ENCODE measurements at regions not wholly inside any gene's neighbourhood (a gene's known extent, or its start where the extent isn't known, plus 50 kb on each side); places are given as distances from the start of the nearest gene placed in this dataset.

DNA sequence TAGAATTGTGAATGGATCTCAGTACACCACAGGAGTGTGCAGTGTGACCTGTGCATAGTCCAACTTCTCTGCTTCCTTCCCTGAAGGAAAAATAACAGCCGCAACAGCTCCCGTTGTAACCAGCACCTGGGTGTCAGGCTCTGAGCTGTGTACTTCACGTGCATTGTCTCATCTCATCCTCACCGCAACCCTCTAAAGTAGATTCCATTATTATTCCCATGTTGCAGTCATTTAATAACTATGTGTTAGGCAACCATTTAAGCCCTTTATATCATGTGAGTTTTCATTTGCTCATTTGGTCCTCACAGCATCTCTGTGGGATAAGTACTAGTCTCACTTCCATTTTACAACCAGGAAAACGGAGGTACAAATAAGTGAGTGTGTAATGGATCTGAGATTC lies 247.0 kb upstream of the MAF start:
- Mint-ChIP-seq H3K27ac (no peak overlapping the region), H3K27me3 (ENCODE audit: low read depth) (no peaks in the 10 kb centered on the region), H3K4me1 (no peaks in the 10 kb centered on the region), H3K4me3 (no peak overlapping the region), H3K9me3 (peaks cover 10% of the 10 kb centered on the region), H3K36me3 (no peaks in the 10 kb centered on the region)
- ChIA-PET POLR2A (no interaction called here), CTCF (no interaction called here)
- no peak for DNase-seq (ENCODE audit: low spot score)
- ATAC-seq = no peak
- TF ChIP-seq ZSCAN18 (CRISPR knock-in tag; IDR thresholded peaks at IDR 0.05) (no peak), EMX1 (CRISPR knock-in tag; IDR thresholded peaks at IDR 0.05) (no peak), ZNF416 (CRISPR knock-in tag; IDR thresholded peaks at IDR 0.05) (no peak), ATF1 (CRISPR knock-in tag; IDR thresholded peaks at IDR 0.05) (no peak), NFATC4 (CRISPR knock-in tag; IDR thresholded peaks at IDR 0.05) (no peak)
- TF ChIP-seq, protein P1, sequence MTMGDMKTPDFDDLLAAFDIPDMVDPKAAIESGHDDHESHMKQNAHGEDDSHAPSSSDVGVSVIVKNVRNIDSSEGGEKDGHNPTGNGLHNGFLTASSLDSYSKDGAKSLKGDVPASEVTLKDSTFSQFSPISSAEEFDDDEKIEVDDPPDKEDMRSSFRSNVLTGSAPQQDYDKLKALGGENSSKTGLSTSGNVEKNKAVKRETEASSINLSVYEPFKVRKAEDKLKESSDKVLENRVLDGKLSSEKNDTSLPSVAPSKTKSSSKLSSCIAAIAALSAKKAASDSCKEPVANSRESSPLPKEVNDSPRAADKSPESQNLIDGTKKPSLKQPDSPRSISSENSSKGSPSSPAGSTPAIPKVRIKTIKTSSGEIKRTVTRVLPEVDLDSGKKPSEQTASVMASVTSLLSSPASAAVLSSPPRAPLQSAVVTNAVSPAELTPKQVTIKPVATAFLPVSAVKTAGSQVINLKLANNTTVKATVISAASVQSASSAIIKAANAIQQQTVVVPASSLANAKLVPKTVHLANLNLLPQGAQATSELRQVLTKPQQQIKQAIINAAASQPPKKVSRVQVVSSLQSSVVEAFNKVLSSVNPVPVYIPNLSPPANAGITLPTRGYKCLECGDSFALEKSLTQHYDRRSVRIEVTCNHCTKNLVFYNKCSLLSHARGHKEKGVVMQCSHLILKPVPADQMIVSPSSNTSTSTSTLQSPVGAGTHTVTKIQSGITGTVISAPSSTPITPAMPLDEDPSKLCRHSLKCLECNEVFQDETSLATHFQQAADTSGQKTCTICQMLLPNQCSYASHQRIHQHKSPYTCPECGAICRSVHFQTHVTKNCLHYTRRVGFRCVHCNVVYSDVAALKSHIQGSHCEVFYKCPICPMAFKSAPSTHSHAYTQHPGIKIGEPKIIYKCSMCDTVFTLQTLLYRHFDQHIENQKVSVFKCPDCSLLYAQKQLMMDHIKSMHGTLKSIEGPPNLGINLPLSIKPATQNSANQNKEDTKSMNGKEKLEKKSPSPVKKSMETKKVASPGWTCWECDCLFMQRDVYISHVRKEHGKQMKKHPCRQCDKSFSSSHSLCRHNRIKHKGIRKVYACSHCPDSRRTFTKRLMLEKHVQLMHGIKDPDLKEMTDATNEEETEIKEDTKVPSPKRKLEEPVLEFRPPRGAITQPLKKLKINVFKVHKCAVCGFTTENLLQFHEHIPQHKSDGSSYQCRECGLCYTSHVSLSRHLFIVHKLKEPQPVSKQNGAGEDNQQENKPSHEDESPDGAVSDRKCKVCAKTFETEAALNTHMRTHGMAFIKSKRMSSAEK (CRISPR knock-in tag; IDR thresholded peaks at IDR 0.05; ENCODE audit: borderline replicate concordance) = no peak

GRCh38 chr16:79847101-79847500 lies 246.6 kb upstream of the MAF start:
- TF ChIP-seq RELA (CRISPR knock-in tag; IDR thresholded peaks at IDR 0.05; ENCODE audit: borderline replicate concordance) (no peak), MYBL2 (CRISPR knock-in tag; IDR thresholded peaks at IDR 0.05) (no peak), PRRX2 (CRISPR knock-in tag; IDR thresholded peaks at IDR 0.05) (no peak), ZNF138 (CRISPR knock-in tag; conservative IDR thresholded peaks at IDR 0.05) (no peak)
- TF ChIP-seq, protein P2, sequence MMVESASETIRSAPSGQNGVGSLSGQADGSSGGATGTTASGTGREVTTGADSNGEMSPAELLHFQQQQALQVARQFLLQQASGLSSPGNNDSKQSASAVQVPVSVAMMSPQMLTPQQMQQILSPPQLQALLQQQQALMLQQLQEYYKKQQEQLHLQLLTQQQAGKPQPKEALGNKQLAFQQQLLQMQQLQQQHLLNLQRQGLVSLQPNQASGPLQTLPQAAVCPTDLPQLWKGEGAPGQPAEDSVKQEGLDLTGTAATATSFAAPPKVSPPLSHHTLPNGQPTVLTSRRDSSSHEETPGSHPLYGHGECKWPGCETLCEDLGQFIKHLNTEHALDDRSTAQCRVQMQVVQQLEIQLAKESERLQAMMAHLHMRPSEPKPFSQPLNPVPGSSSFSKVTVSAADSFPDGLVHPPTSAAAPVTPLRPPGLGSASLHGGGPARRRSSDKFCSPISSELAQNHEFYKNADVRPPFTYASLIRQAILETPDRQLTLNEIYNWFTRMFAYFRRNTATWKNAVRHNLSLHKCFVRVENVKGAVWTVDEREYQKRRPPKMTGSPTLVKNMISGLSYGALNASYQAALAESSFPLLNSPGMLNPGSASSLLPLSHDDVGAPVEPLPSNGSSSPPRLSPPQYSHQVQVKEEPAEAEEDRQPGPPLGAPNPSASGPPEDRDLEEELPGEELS (CRISPR knock-in tag; IDR thresholded peaks at IDR 0.05) = no peak
- ChIA-PET POLR2A (no interaction called here), CTCF (no interaction called here)
- Mint-ChIP-seq H3K27ac (no peak overlapping the region), H3K27me3 (ENCODE audit: low read depth) (no peaks in the 10 kb centered on the region; the same call in 1 of the 2 replicates), H3K9me3 (peaks cover 5% of the 10 kb centered on the region), H3K4me1 (no peaks in the 10 kb centered on the region), H3K36me3 (no peaks in the 10 kb centered on the region), H3K4me3 (no peak overlapping the region)
- ATAC-seq (no peak), DNase-seq (ENCODE audit: low spot score) (no peak)

- ATAC-seq (no peak), DNase-seq (ENCODE audit: low spot score) (no peak)
- ChIA-PET CTCF (no interaction called here), POLR2A (no interaction called here)
- no peaks in the 10 kb centered on the region; the same call in 1 of the 2 replicates for H3K27me3 Mint-ChIP-seq (ENCODE audit: low read depth)
- no peak overlapping the region for H3K4me3 Mint-ChIP-seq
- H3K27ac Mint-ChIP-seq = no peak overlapping the region
- no peaks in the 10 kb centered on the region for H3K36me3 Mint-ChIP-seq
- H3K9me3 Mint-ChIP-seq = no peaks in the 10 kb centered on the region
- no peaks in the 10 kb centered on the region for H3K4me1 Mint-ChIP-seq
- TF ChIP-seq, protein P3, sequence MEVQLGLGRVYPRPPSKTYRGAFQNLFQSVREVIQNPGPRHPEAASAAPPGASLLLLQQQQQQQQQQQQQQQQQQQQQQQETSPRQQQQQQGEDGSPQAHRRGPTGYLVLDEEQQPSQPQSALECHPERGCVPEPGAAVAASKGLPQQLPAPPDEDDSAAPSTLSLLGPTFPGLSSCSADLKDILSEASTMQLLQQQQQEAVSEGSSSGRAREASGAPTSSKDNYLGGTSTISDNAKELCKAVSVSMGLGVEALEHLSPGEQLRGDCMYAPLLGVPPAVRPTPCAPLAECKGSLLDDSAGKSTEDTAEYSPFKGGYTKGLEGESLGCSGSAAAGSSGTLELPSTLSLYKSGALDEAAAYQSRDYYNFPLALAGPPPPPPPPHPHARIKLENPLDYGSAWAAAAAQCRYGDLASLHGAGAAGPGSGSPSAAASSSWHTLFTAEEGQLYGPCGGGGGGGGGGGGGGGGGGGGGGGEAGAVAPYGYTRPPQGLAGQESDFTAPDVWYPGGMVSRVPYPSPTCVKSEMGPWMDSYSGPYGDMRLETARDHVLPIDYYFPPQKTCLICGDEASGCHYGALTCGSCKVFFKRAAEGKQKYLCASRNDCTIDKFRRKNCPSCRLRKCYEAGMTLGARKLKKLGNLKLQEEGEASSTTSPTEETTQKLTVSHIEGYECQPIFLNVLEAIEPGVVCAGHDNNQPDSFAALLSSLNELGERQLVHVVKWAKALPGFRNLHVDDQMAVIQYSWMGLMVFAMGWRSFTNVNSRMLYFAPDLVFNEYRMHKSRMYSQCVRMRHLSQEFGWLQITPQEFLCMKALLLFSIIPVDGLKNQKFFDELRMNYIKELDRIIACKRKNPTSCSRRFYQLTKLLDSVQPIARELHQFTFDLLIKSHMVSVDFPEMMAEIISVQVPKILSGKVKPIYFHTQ (CRISPR knock-in tag; IDR thresholded peaks at IDR 0.05) = no peak
- TF ChIP-seq NR1H2 (CRISPR knock-in tag; IDR thresholded peaks at IDR 0.05) = no peak
- no peak for TF ChIP-seq ZBTB21 (CRISPR knock-in tag; IDR thresholded peaks at IDR 0.05; ENCODE audit: borderline replicate concordance)
- no peak for TF ChIP-seq ZNF423 (CRISPR knock-in tag; IDR thresholded peaks at IDR 0.05)
- no peak for TF ChIP-seq ZNF232 (CRISPR knock-in tag; IDR thresholded peaks at IDR 0.05)
- no peak for TF ChIP-seq CREM (CRISPR knock-in tag; IDR thresholded peaks at IDR 0.05)
- TF ChIP-seq ZNF416 (CRISPR knock-in tag; IDR thresholded peaks at IDR 0.05) = no peak
- TF ChIP-seq, protein P4, sequence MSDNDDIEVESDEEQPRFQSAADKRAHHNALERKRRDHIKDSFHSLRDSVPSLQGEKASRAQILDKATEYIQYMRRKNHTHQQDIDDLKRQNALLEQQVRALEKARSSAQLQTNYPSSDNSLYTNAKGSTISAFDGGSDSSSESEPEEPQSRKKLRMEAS (CRISPR knock-in tag; IDR thresholded peaks at IDR 0.05) = no peak
- TF ChIP-seq ELF4 (CRISPR knock-in tag; IDR thresholded peaks at IDR 0.05; ENCODE audit: low read depth) = no peak
These were observed 245.2 kb upstream of the MAF start for GRCh38 chr16:79845734-79846135.

All from WTC11 (cell line).